Activated CD4-positive, alpha-beta T cell treated with anti-CD3 and anti-CD28 coated beads, Interleukin-2, Interleukin-4, amounts not matched to agents 100 ng/mL and 50 ng/mL, durations not matched to agents 16 hours and 8 hours (primary cell): ENCODE measurements at regions not wholly inside any gene's neighbourhood (a gene's known extent, or its start where the extent isn't known, plus 50 kb on each side); places are given as distances from the start of the nearest gene placed in this dataset.

ENCODE experiments used
- DNase-seq: peaks from one replicate; pipeline ENCODE4 v3.0.0-alpha.2; 2020; ENCODE audit warnings: low spot score

- DNase-seq: no peak
These were observed 569.5 kb upstream of the MGMT start for GRCh38 chr10:128897401-128898129.

- no peak for DNase-seq
These were observed 568.7 kb upstream of the MGMT start for GRCh38 chr10:128898133-128898915.

GRCh38 chr10:128898916-128899195, 568.2 kb upstream of the MGMT start:
- no peak for DNase-seq

GRCh38 chr10:128900456-128900855, 566.6 kb upstream of the MGMT start:
- no peak for DNase-seq

- no peak for DNase-seq
These were observed 565.8 kb upstream of the MGMT start for GRCh38 chr10:128901236-128901635.

- no peak for DNase-seq
These were observed 564.9 kb upstream of the MGMT start for GRCh38 chr10:128902031-128902710.

- DNase-seq: no peak
These were observed 559.7 kb upstream of the MGMT start for GRCh38 chr10:128907155-128907941.

- peak; percentile 14 for DNase-seq
These were observed 558.9 kb upstream of the MGMT start for GRCh38 chr10:128908099-128908498.

GRCh38 chr10:128908499-128908898, 558.5 kb upstream of the MGMT start:
- no peak for DNase-seq

GRCh38 chr10:128912568-128913311, 554.3 kb upstream of the MGMT start:
- no peak for DNase-seq

GRCh38 chr10:128914681-128915080, 552.4 kb upstream of the MGMT start:
- DNase-seq: no peak

GRCh38 chr10:128915630-128916029, 551.4 kb upstream of the MGMT start:
- no peak for DNase-seq

- no peak for DNase-seq
These were observed 550.7 kb upstream of the MGMT start for GRCh38 chr10:128916383-128916782.

GRCh38 chr10:128921389-128922022, 545.5 kb upstream of the MGMT start:
- no peak for DNase-seq

- no peak for DNase-seq
These were observed 544.9 kb upstream of the MGMT start for GRCh38 chr10:128922172-128922571.

- DNase-seq: no peak
These were observed 544.3 kb upstream of the MGMT start for GRCh38 chr10:128922619-128923196.

- no peak for DNase-seq
These were observed 542.1 kb upstream of the MGMT start for GRCh38 chr10:128924918-128925317.

GRCh38 chr10:128926711-128927110, 540.3 kb upstream of the MGMT start:
- DNase-seq: no peak

- no peak for DNase-seq
These were observed 539.4 kb upstream of the MGMT start for GRCh38 chr10:128927497-128928161.

GRCh38 chr10:128928231-128928836, 538.7 kb upstream of the MGMT start:
- no peak for DNase-seq
